ENCODE measurements at regions not wholly inside any gene's neighbourhood (a gene's known extent, or its start where the extent isn't known, plus 50 kb on each side); places are given as distances from the start of the nearest gene placed in this dataset.

GRCh38 chr6:80667006-80667405 lies 560.5 kb downstream of the BCKDHB start:
- H3K4me3 ChIP-seq (ENCODE audit: severe bottlenecking): no peak overlapping the region
- DNase-seq (ENCODE audit: low spot score): no peak
- H3K4me1 ChIP-seq (ENCODE audit: insufficient read depth, poor library complexity, severe bottlenecking): no peaks in the 10 kb centered on the region
- H3K27ac ChIP-seq (ENCODE audit: poor library complexity, severe bottlenecking): no peak overlapping the region
- ATAC-seq (ENCODE audit: low read depth): no peak
- no peak for TF ChIP-seq CTCF (IDR thresholded peaks at IDR 0.05; ENCODE audit: poor library complexity, severe bottlenecking)
- H3K9me3 ChIP-seq (ENCODE audit: severe bottlenecking): no peaks in the 10 kb centered on the region
- H3K27me3 ChIP-seq (ENCODE audit: insufficient read depth, poor library complexity, severe bottlenecking): no peaks in the 10 kb centered on the region
- no peaks in the 10 kb centered on the region for H3K36me3 ChIP-seq (ENCODE audit: low read depth)

- Histone ChIP-seq H3K9me3 (ENCODE audit: severe bottlenecking) (no peaks in the 10 kb centered on the region), H3K27ac (ENCODE audit: poor library complexity, severe bottlenecking) (no peak overlapping the region), H3K4me1 (ENCODE audit: insufficient read depth, poor library complexity, severe bottlenecking) (no peaks in the 10 kb centered on the region), H3K36me3 (ENCODE audit: low read depth) (no peaks in the 10 kb centered on the region), H3K4me3 (ENCODE audit: severe bottlenecking) (no peak overlapping the region), H3K27me3 (ENCODE audit: insufficient read depth, poor library complexity, severe bottlenecking) (no peaks in the 10 kb centered on the region)
- no peak for TF ChIP-seq CTCF (IDR thresholded peaks at IDR 0.05; ENCODE audit: poor library complexity, severe bottlenecking)
- ATAC-seq (ENCODE audit: low read depth) (no peak), DNase-seq (ENCODE audit: low spot score) (no peak)
These were observed 552.5 kb downstream of the BCKDHB start for GRCh38 chr6:80658926-80659325.

GRCh38 chr6:80647156-80647555 lies 540.7 kb downstream of the BCKDHB start:
- no peak for TF ChIP-seq CTCF (IDR thresholded peaks at IDR 0.05; ENCODE audit: poor library complexity, severe bottlenecking)
- Histone ChIP-seq H3K27ac (ENCODE audit: poor library complexity, severe bottlenecking) (no peak overlapping the region), H3K4me3 (ENCODE audit: severe bottlenecking) (no peak overlapping the region), H3K4me1 (ENCODE audit: insufficient read depth, poor library complexity, severe bottlenecking) (no peaks in the 10 kb centered on the region), H3K9me3 (ENCODE audit: severe bottlenecking) (no peaks in the 10 kb centered on the region), H3K36me3 (ENCODE audit: low read depth) (no peaks in the 10 kb centered on the region), H3K27me3 (ENCODE audit: insufficient read depth, poor library complexity, severe bottlenecking) (no peaks in the 10 kb centered on the region)
- ATAC-seq (ENCODE audit: low read depth): no peak
- no peak for DNase-seq (ENCODE audit: low spot score)

GRCh38 chr6:80643881-80644280 lies 537.4 kb downstream of the BCKDHB start:
- ATAC-seq (ENCODE audit: low read depth) (no peak), DNase-seq (ENCODE audit: low spot score) (no peak)
- Histone ChIP-seq H3K9me3 (ENCODE audit: severe bottlenecking) (no peaks in the 10 kb centered on the region), H3K4me1 (ENCODE audit: insufficient read depth, poor library complexity, severe bottlenecking) (peaks cover 3% of the 10 kb centered on the region), H3K36me3 (ENCODE audit: low read depth) (no peaks in the 10 kb centered on the region), H3K4me3 (ENCODE audit: severe bottlenecking) (no peak overlapping the region), H3K27ac (ENCODE audit: poor library complexity, severe bottlenecking) (no peak overlapping the region), H3K27me3 (ENCODE audit: insufficient read depth, poor library complexity, severe bottlenecking) (no peaks in the 10 kb centered on the region)
- TF ChIP-seq CTCF (IDR thresholded peaks at IDR 0.05; ENCODE audit: poor library complexity, severe bottlenecking): no peak

GRCh38 chr6:80642452-80642851 lies 536.0 kb downstream of the BCKDHB start:
- Histone ChIP-seq H3K36me3 (ENCODE audit: low read depth) (no peaks in the 10 kb centered on the region), H3K9me3 (ENCODE audit: severe bottlenecking) (no peaks in the 10 kb centered on the region), H3K4me3 (ENCODE audit: severe bottlenecking) (no peak overlapping the region), H3K27ac (ENCODE audit: poor library complexity, severe bottlenecking) (no peak overlapping the region), H3K4me1 (ENCODE audit: insufficient read depth, poor library complexity, severe bottlenecking) (peaks cover 12% of the 10 kb centered on the region), H3K27me3 (ENCODE audit: insufficient read depth, poor library complexity, severe bottlenecking) (no peaks in the 10 kb centered on the region)
- DNase-seq (ENCODE audit: low spot score): no peak
- ATAC-seq (ENCODE audit: low read depth): no peak
- TF ChIP-seq CTCF (IDR thresholded peaks at IDR 0.05; ENCODE audit: poor library complexity, severe bottlenecking): no peak
